SK-N-SH (cell line): ENCODE measurements at regions not wholly inside any gene's neighbourhood (a gene's known extent, or its start where the extent isn't known, plus 50 kb on each side); places are given as distances from the start of the nearest gene placed in this dataset.

Experiments used
- CTCF ChIA-PET: fragments of 300-600, 350-600 bp; formaldehyde crosslinking; extraction: SDS; loops from one replicate; lab custom pipeline; 2021; lab: Yijun Ruan, JAX
- POLR2A ChIA-PET: fragments of 350-600 bp; sonication (Branson Sonifier 250); formaldehyde crosslinking; extraction: SDS; loops from one replicate; lab custom pipeline; 2020; ENCODE audit warnings: antibody characterized with exemption, inconsistent platforms; lab: Yijun Ruan, JAX
- DNase-seq: peaks from one replicate; pipeline ENCODE4 v3.0.0; 2012
- H2AFZ ChIP-seq: fragments of 200-600 bp; sonication (generic); 2 replicates; pipeline ENCODE4 v1.8.1; 2016; ENCODE audit warnings: antibody characterized with exemption, mild to moderate bottlenecking, low read depth
- H3F3A ChIP-seq: fragments of 200-600 bp; sonication (generic); replicated peaks from 2 replicates; pipeline ENCODE3; 2016; ENCODE audit warnings: antibody characterized with exemption, mild to moderate bottlenecking; ENCODE audit not compliant: insufficient read depth
- H3K27ac ChIP-seq, 2 experiments: fragments of 200-500 bp in 1 of 2; fragments of 200-600 bp in 1 of 2; sonication (Bioruptor generic) in 1 of 2; sonication (generic), shearing (Covaris generic) in 1 of 2; 2 replicates each; pipeline versions ENCODE4 v1.5.1 to v1.6.1; 2014 to 2016; ENCODE audit warnings: low read depth in 2 of 2, inconsistent platforms in 1 of 2, low read length in 1 of 2, mild to moderate bottlenecking in 1 of 2, mixed read lengths in 1 of 2
- H3K27me3 ChIP-seq: fragments of 200-600 bp; sonication (generic), shearing (Covaris generic); 2 replicates; pipeline ENCODE4 v1.6.1; 2016; ENCODE audit warnings: mixed run types; ENCODE audit not compliant: insufficient read depth
- H3K36me3 ChIP-seq, 2 experiments: fragments of 200-500 bp in 1 of 2; fragments of 200-600 bp in 1 of 2; sonication (Bioruptor generic) in 1 of 2; sonication (generic) in 1 of 2; replicated peaks in 1 of 2; 2 replicates each; pipeline versions ENCODE3 to v1.5.1; 2014 to 2016; ENCODE audit warnings: low read length in 1 of 2, mild to moderate bottlenecking in 1 of 2; ENCODE audit not compliant: insufficient read depth in 2 of 2, control insufficient read depth in 1 of 2
- H3K4me1 ChIP-seq, 2 experiments: fragments of 200-500 bp in 1 of 2; fragments of 200-600 bp in 1 of 2; sonication (Bioruptor generic) in 1 of 2; sonication (generic), shearing (Covaris generic) in 1 of 2; 2 replicates each; pipeline versions ENCODE4 v1.5.1 to v1.6.1; 2014 to 2016; ENCODE audit warnings: low read depth in 1 of 2, low read length in 1 of 2, mixed run types in 1 of 2; ENCODE audit not compliant: insufficient read depth in 2 of 2, control insufficient read depth in 1 of 2
- H3K4me2 ChIP-seq: fragments of 200-600 bp; sonication (generic), shearing (Covaris generic); 2 replicates; pipeline ENCODE4 v1.6.1; 2017; ENCODE audit warnings: mixed run types
- H3K4me3 ChIP-seq, 2 experiments: fragments of 200-500 bp in 1 of 2; fragments of 200-600 bp in 1 of 2; sonication (Bioruptor generic) in 1 of 2; sonication (generic), shearing (Covaris generic) in 1 of 2; 2 replicates each; pipeline versions ENCODE4 v1.5.1 to v1.8.1; 2014 to 2016; ENCODE audit warnings: low read depth in 2 of 2, inconsistent platforms in 1 of 2, low read length in 1 of 2, mild to moderate bottlenecking in 1 of 2, mixed read lengths in 1 of 2, moderate library complexity in 1 of 2
- H3K79me2 ChIP-seq: fragments of 200-600 bp; sonication (generic); 2 replicates; pipeline ENCODE4 v1.8.1; 2017; ENCODE audit warnings: mild to moderate bottlenecking; ENCODE audit not compliant: insufficient read depth
- H3K9ac ChIP-seq: fragments of 200-600 bp; sonication (generic); 2 replicates; pipeline ENCODE4 v1.6.1; 2017; ENCODE audit warnings: mixed run types
- H3K9me2 ChIP-seq: fragments of 200-600 bp; sonication (generic); 2 replicates; pipeline ENCODE4 v1.6.1; 2017; ENCODE audit warnings: mixed run types
- H3K9me3 ChIP-seq: fragments of 200-600 bp; sonication (generic); 2 replicates; pipeline ENCODE4 v1.6.1; 2017; ENCODE audit warnings: mixed run types, mild to moderate bottlenecking, moderate library complexity
- H4K20me1 ChIP-seq: fragments of 200-600 bp; sonication (generic); 2 replicates; pipeline ENCODE4 v1.6.1; 2017; ENCODE audit warnings: mild to moderate bottlenecking, mixed run types; ENCODE audit not compliant: insufficient read depth
- EZH2phosphoT487 ChIP-seq: fragments of 200-600 bp; sonication (generic); IDR thresholded peaks from 2 replicates; pipeline ENCODE4 v1.6.1; 2017; ENCODE audit warnings: low read depth, mixed run types, mild to moderate bottlenecking, antibody characterized with exemption, moderate library complexity, borderline replicate concordance
- FOXM1 ChIP-seq: IDR thresholded peaks from 2 replicates; pipeline ENCODE4 v1.4.0; 2012; ENCODE audit warnings: low read depth, mild to moderate bottlenecking
- MEF2A ChIP-seq: IDR thresholded peaks from 2 replicates; pipeline ENCODE4 v1.4.0; 2012; ENCODE audit warnings: low read depth, borderline replicate concordance
- MXI1 ChIP-seq: IDR thresholded peaks from 2 replicates; pipeline ENCODE4 v1.6.1; 2012; ENCODE audit warnings: mild to moderate bottlenecking, low read depth, low read length, improper control_type of control experiment
- SMC3 ChIP-seq: IDR thresholded peaks from 2 replicates; pipeline ENCODE4 v1.6.1; 2012; ENCODE audit warnings: low read depth, low read length, improper control_type of control experiment
- USF2 ChIP-seq: fragments of 150-350 bp; IDR thresholded peaks from 2 replicates; pipeline ENCODE4 v1.6.1; 2017; ENCODE audit warnings: antibody characterized with exemption, low read length, low read depth, borderline replicate concordance
- YY1 ChIP-seq: IDR thresholded peaks from 2 replicates; pipeline ENCODE4 v1.4.0; 2012; ENCODE audit warnings: low read depth, mild to moderate bottlenecking
- WGBS: methylation state at CpG from one replicate; pipeline ENCODE4 v1.1.6; 2017; ENCODE audit warnings: low lambda C conversion rate; 5-methylcytosine and 5-hydroxymethylcytosine counted together
- TF ChIP-seq, protein P1 (sequence below): IDR thresholded peaks from 2 replicates; pipeline ENCODE4 v1.6.1; 2012; ENCODE audit warnings: mild to moderate bottlenecking, low read depth, low read length, moderate library complexity

DNA sequence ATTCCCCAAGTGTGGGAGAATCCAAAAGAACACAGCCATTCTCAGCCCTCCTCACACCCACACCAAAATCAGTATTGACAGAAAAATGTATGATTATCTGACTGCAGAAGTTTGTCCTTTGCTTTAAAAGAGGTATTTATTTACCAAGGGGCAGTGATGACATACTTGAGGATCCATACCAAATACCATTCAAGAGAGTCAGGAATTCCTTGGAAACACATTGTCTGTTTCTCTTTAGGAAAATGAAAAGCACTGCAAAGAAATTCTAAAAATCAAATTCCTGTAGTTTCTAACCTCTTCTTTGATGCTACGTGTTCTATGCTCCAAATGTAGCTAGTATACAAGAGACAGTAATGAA is 509.6 kb upstream of the CXADR start:
- Histone ChIP-seq H3K79me2 (no peaks in the 10 kb centered on the region), H3K4me3 (no peak overlapping the region), H3K9me2 (no peaks in the 10 kb centered on the region), H3K9ac (no peak overlapping the region), H3F3A (no peaks in the 10 kb centered on the region), H3K27me3 (no peaks in the 10 kb centered on the region), H3K27ac (peak overlapping the region in 1 of 2 experiments; percentile 65; a peak in 2 of 4 replicates), H4K20me1 (no peaks in the 10 kb centered on the region), H3K36me3 (no peaks in the 10 kb centered on the region), H3K9me3 (no peaks in the 10 kb centered on the region), H3K4me1 (no peaks in the 10 kb centered on the region), H3K4me2 (no peak overlapping the region), H2AFZ (no peak overlapping the region)
- ChIA-PET POLR2A (no interaction called here), CTCF (interaction anchor here (1.7 kb wide), 1 partner anchor 10 kb away, joined by 6 read pairs; no protein-coding TSS in a partner anchor)
- 21% methylated on average over 1 of the region's 1 CpG for WGBS
- TF ChIP-seq, protein P1, sequence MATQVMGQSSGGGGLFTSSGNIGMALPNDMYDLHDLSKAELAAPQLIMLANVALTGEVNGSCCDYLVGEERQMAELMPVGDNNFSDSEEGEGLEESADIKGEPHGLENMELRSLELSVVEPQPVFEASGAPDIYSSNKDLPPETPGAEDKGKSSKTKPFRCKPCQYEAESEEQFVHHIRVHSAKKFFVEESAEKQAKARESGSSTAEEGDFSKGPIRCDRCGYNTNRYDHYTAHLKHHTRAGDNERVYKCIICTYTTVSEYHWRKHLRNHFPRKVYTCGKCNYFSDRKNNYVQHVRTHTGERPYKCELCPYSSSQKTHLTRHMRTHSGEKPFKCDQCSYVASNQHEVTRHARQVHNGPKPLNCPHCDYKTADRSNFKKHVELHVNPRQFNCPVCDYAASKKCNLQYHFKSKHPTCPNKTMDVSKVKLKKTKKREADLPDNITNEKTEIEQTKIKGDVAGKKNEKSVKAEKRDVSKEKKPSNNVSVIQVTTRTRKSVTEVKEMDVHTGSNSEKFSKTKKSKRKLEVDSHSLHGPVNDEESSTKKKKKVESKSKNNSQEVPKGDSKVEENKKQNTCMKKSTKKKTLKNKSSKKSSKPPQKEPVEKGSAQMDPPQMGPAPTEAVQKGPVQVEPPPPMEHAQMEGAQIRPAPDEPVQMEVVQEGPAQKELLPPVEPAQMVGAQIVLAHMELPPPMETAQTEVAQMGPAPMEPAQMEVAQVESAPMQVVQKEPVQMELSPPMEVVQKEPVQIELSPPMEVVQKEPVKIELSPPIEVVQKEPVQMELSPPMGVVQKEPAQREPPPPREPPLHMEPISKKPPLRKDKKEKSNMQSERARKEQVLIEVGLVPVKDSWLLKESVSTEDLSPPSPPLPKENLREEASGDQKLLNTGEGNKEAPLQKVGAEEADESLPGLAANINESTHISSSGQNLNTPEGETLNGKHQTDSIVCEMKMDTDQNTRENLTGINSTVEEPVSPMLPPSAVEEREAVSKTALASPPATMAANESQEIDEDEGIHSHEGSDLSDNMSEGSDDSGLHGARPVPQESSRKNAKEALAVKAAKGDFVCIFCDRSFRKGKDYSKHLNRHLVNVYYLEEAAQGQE = no peak
- TF ChIP-seq FOXM1 (no peak), MEF2A (no peak), EZH2phosphoT487 (no peak), MXI1 (no peak), YY1 (no peak)
- no peak for DNase-seq

DNA sequence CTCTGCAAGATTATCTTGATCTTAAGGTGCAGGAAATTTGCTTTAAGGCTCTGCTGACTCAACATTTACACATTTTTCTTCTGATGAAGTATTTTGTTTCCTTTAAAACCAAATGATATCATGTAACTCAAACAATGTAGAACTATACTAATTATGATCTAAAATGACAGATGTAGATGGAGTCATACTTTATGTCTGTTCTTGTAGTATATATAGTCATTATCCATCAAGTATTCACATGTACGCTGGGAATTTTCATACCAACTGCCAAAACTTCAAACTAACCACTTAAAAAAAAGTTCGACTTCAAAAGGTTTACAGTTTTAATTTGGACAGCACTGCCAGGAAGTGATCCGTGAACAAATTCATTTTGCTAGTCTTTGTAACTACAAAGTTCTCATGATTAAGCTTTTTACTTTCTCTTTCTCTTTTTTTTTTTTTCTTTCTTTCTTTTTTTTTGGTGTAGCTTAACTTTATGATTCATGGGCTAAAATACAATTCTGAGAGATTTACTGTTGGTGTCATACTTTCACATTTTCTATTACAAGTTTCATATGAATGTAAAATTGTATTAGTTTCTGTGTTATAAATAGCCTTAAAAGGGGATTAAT is 509.0 kb upstream of the CXADR start:
- Histone ChIP-seq H3F3A (no peaks in the 10 kb centered on the region), H3K27me3 (no peaks in the 10 kb centered on the region), H3K9me3 (no peaks in the 10 kb centered on the region), H3K27ac (peak overlapping the region in 1 of 2 experiments; percentile 65; a peak in 2 of 4 replicates), H3K4me3 (peak overlapping the region; percentile 4 to 31; a peak in 2 of 4 replicates), H3K9me2 (no peaks in the 10 kb centered on the region), H4K20me1 (no peaks in the 10 kb centered on the region), H3K36me3 (no peaks in the 10 kb centered on the region), H2AFZ (peak overlapping the region; percentile 50), H3K4me2 (peak overlapping the region; percentile 8; the same call in 1 of the 2 replicates), H3K79me2 (no peaks in the 10 kb centered on the region), H3K9ac (peak overlapping the region; percentile 22; the same call in 1 of the 2 replicates), H3K4me1 (no peaks in the 10 kb centered on the region)
- no peak for TF ChIP-seq USF2
- no peak for TF ChIP-seq SMC3
- TF ChIP-seq MEF2A = no peak
- TF ChIP-seq, protein P1 = no peak
- ChIA-PET POLR2A (interaction anchor here (0.6 kb wide), 1 partner anchor 47 kb away, joined by 3 read pairs; no protein-coding TSS in a partner anchor), CTCF (interaction anchor here (1.7 kb wide), 1 partner anchor 11 kb away, joined by 6 read pairs; no protein-coding TSS in a partner anchor)
- no peak for DNase-seq
- 17% methylated on average over 3 of the region's 3 CpGs for WGBS
